Brain microvascular endothelial cell (primary cell): ENCODE measurements at regions not wholly inside any gene's neighbourhood (a gene's known extent, or its start where the extent isn't known, plus 50 kb on each side); places are given as distances from the start of the nearest gene placed in this dataset.

Experiments used
- DNase-seq: peaks from one replicate; pipeline ENCODE4 v3.0.0-alpha.2; 2020
- H3K27ac ChIP-seq: fragments of 250-450 bp; sonication (Bioruptor Pico); 2 replicates; pipeline ENCODE4 v1.5.1; 2020; ENCODE audit warnings: mild to moderate bottlenecking, moderate library complexity
- H3K27me3 ChIP-seq: fragments of 250-450 bp; sonication (Bioruptor Pico); replicated peaks from 2 replicates; pipeline ENCODE4 v1.5.1; 2020; ENCODE audit warnings: mild to moderate bottlenecking
- H3K36me3 ChIP-seq: fragments of 250-450 bp; sonication (Bioruptor Pico); replicated peaks from 2 replicates; pipeline ENCODE4 v1.5.1; 2020; ENCODE audit warnings: mild to moderate bottlenecking
- H3K4me3 ChIP-seq: 2 replicates; pipeline ENCODE4 v1.5.1; 2011; ENCODE audit warnings: low read depth, mild to moderate bottlenecking, control low read depth, low read length, moderate library complexity
- in situ Hi-C: cut with HindIII; loops from 2 replicates; pipeline ENCODE4 v1.10.0; 2017; ENCODE audit warnings: low sequenced_read_pairs, low pct_ligation_motif_present
- TF ChIP-seq, protein P1 (sequence below): IDR thresholded peaks from 2 replicates; pipeline ENCODE4 v1.5.1; 2011; ENCODE audit warnings: low read depth, mild to moderate bottlenecking, moderate library complexity, low read length, control low read depth, inconsistent platforms; ENCODE audit errors: missing control alignments

DNA sequence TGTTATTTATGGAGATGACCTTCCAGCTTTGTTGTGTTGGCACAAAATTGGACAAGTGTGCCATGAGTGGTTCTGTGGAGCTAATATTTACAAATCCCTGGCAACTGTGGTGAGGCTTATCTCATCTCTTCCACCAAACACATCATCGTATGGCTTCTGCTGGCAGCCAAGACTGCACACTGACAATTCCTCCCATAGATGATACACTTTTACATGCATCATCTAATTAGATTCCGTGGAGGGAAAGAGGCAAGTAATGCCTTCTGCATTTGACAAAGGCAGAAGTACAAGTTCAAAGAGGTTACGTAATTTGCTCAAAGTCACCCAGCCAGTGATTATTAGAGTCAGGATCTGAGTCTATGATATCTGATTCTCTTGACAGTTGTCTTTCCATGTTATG, 62.7 kb upstream of the KIRREL3 start:
- in situ Hi-C loops, result no loop called here
- TF ChIP-seq, protein P1, sequence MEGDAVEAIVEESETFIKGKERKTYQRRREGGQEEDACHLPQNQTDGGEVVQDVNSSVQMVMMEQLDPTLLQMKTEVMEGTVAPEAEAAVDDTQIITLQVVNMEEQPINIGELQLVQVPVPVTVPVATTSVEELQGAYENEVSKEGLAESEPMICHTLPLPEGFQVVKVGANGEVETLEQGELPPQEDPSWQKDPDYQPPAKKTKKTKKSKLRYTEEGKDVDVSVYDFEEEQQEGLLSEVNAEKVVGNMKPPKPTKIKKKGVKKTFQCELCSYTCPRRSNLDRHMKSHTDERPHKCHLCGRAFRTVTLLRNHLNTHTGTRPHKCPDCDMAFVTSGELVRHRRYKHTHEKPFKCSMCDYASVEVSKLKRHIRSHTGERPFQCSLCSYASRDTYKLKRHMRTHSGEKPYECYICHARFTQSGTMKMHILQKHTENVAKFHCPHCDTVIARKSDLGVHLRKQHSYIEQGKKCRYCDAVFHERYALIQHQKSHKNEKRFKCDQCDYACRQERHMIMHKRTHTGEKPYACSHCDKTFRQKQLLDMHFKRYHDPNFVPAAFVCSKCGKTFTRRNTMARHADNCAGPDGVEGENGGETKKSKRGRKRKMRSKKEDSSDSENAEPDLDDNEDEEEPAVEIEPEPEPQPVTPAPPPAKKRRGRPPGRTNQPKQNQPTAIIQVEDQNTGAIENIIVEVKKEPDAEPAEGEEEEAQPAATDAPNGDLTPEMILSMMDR, result no peak
- no peak for DNase-seq

DNA sequence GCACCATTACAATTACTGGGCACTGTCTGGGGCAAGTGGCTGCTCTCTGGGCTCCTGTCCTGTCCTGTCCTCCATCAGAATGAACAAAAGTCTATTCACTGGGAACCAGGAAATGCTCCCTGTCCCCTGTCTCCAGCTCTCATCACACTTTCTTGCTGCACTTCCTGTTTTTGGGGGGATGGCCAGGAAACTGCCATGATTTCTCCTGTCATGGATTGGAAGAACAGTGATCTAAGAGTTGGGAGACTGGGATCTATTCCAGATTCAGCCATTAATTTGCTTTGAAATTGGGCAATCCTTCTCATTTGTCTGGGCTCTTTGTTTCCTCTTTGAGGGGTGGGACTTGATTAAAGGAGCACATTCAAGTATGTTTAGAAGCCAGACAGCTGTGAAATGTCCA, 61.4 kb upstream of the KIRREL3 start:
- in situ Hi-C loops, result no loop called here
- no peaks in the 10 kb centered on the region for H3K27me3 ChIP-seq
- H3K27ac ChIP-seq, result no peak overlapping the region
- no peak overlapping the region for H3K4me3 ChIP-seq
- DNase-seq, result no peak
- no peaks in the 10 kb centered on the region for H3K36me3 ChIP-seq
- TF ChIP-seq, protein P1, result no peak

More for the DNA sequence above, 62.7 kb upstream of the KIRREL3 start:
- H3K27me3 ChIP-seq, result no peaks in the 10 kb centered on the region
- H3K27ac ChIP-seq, result no peak overlapping the region
- H3K36me3 ChIP-seq, result no peaks in the 10 kb centered on the region
- H3K4me3 ChIP-seq, result no peak overlapping the region

- in situ Hi-C loops, result no loop called here
- Histone ChIP-seq H3K27ac (no peak overlapping the region), H3K27me3 (no peaks in the 10 kb centered on the region), H3K4me3 (no peak overlapping the region), H3K36me3 (no peaks in the 10 kb centered on the region)
- no peak for DNase-seq
- TF ChIP-seq, protein P1, result no peak
Observed at GRCh38 chr11:127059750-127060149, 59.2 kb upstream of the KIRREL3 start.

GRCh38 chr11:127059286-127059685, 58.7 kb upstream of the KIRREL3 start:
- TF ChIP-seq, protein P1, result no peak
- Histone ChIP-seq H3K27ac (no peak overlapping the region), H3K36me3 (no peaks in the 10 kb centered on the region), H3K4me3 (no peak overlapping the region), H3K27me3 (no peaks in the 10 kb centered on the region)
- DNase-seq, result no peak
- in situ Hi-C loops, result no loop called here

DNA sequence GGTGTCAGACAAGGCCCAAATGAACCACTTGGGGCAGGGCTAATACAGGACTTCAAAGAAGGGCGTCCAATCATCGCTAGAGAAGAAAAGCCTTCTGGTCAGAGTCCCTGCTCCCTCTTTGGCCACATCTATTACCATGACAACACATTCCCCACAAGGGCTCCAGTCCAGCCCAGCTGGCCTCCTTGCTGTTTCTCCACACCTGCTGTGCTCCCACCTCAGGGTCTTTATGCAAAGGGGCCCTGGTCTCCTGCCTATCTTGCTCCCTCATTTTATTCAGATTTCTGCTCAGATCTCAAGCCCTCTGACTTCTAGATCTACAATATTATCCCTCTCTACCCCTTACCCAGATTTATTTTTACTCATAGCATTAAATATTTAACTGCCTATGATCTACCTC, 58.0 kb upstream of the KIRREL3 start:
- in situ Hi-C loops, result no loop called here
- H3K27ac ChIP-seq, result no peak overlapping the region
- H3K4me3 ChIP-seq, result no peak overlapping the region
- no peak for DNase-seq
- no peaks in the 10 kb centered on the region for H3K27me3 ChIP-seq
- H3K36me3 ChIP-seq, result no peaks in the 10 kb centered on the region
- TF ChIP-seq, protein P1, result no peak

GRCh38 chr11:127057126-127057525, 56.6 kb upstream of the KIRREL3 start:
- Histone ChIP-seq H3K27ac (no peak overlapping the region), H3K4me3 (no peak overlapping the region), H3K36me3 (no peaks in the 10 kb centered on the region), H3K27me3 (no peaks in the 10 kb centered on the region)
- TF ChIP-seq, protein P1, result no peak
- DNase-seq, result no peak
- in situ Hi-C loops, result no loop called here
